ENCODE measurements at regions not wholly inside any gene's neighbourhood (a gene's known extent, or its start where the extent isn't known, plus 50 kb on each side); places are given as distances from the start of the nearest gene placed in this dataset.

DNA sequence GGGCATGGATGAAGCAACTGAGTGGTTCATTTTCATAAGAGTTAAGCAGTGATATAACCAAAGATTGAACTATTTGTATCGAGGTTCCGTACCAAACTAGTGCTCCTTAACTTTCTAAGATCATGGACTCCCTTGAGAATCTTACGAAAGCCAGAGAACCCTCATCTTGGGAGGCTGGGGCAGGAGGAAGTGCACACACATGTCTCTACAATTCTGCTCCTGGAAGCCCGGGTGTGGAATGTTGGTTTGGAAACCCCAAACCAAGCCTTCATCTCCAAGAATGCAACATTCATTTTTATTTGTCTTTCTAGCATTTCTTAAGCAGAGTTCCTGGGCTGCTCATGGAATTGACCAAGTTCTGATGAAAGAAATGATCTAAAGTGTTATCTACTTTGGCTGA, 215.0 kb upstream of the PRNP start (continued):
- no peak for TF ChIP-seq TCF7L2 (IDR thresholded peaks at IDR 0.05; ENCODE audit: borderline replicate concordance, extremely low read depth, insufficient read depth, insufficient read length)
- TF ChIP-seq CEBPB (IDR thresholded peaks at IDR 0.05; ENCODE audit: low read depth) = no peak

DNA sequence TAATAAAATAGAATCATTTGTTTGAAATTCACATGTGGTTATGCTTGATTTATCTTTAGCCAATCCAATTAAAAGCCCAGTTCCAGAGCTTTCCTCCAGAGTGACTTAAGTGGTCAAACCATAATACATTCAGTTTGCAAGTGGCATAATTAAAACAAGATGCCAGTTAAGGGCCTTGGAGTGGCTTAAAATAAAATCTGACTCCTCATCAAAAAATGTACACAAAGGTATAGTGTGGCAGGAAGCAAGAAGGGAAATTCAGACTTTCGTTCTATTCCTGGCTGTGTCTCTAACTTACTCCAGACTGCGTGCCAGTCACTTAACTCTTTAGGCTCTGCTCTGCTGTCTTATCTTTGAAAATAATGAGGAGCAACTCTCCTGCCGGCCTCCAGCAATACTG, 215.9 kb upstream of the PRNP start:
- Histone ChIP-seq H3K4me2 (ENCODE audit: low read length) (no peak overlapping the region), H3K36me3 (ENCODE audit: control insufficient read depth in 1 of 2, insufficient read depth in 2 of 2, low read length in 2 of 2) (no peaks in the 10 kb centered on the region), H3K79me2 (ENCODE audit: insufficient read depth, low read length) (no peaks in the 10 kb centered on the region), H3K9me3 (ENCODE audit: control insufficient read depth in 1 of 2, insufficient read depth in 1 of 2, low read depth in 1 of 2, low read length in 2 of 2) (no peaks in the 10 kb centered on the region), H3K27me3 (ENCODE audit: insufficient read depth, low read length) (no peaks in the 10 kb centered on the region), H4K20me1 (ENCODE audit: insufficient read depth) (no peaks in the 10 kb centered on the region), H3K9me2 (ENCODE audit: insufficient read depth) (no peaks in the 10 kb centered on the region), H2AFZ (ENCODE audit: low read depth, low read length, poor library complexity, severe bottlenecking) (no peak overlapping the region), H3K9ac (ENCODE audit: low read length) (no peak overlapping the region), H3K27ac (ENCODE audit: low read depth, low read length) (no peak overlapping the region), H3K4me3 (replicated peaks in 1 of 2; ENCODE audit: low read depth in 1 of 2, low read length in 2 of 2) (no peak overlapping the region), H3K4me1 (ENCODE audit: control insufficient read depth in 1 of 2, insufficient read depth in 2 of 2, low read length in 2 of 2) (no peaks in the 10 kb centered on the region)
- RAD21 ChIA-PET (ENCODE audit: low non-redundant PET in 1 of 2, low total read pairs in 2 of 2, uncharacterized antibody in 2 of 2, unreplicated experiment in 2 of 2) = no interaction called here
- BruUV-seq (replicated peaks) = no TSS peak
- TF ChIP-seq ZFX (IDR thresholded peaks at IDR 0.05) (no peak), POLR2A (IDR thresholded peaks at IDR 0.05; ENCODE audit: borderline replicate concordance, extremely low read depth, insufficient read depth, insufficient read length) (no peak), TCF7L2 (IDR thresholded peaks at IDR 0.05; ENCODE audit: borderline replicate concordance, extremely low read depth, insufficient read depth, insufficient read length) (no peak), SRF (IDR thresholded peaks at IDR 0.05; ENCODE audit: low read depth) (no peak), FOSL1 (IDR thresholded peaks at IDR 0.05; ENCODE audit: low read depth) (no peak), SP1 (IDR thresholded peaks at IDR 0.05; ENCODE audit: low read depth) (no peak), EGR1 (IDR thresholded peaks at IDR 0.05; ENCODE audit: low read depth) (no peak), YY1 (IDR thresholded peaks at IDR 0.05; ENCODE audit: extremely low read depth, insufficient replicate concordance, low read depth, low read length) (no peak), POLR2AphosphoS5 (IDR thresholded peaks at IDR 0.05; ENCODE audit: low read depth, low read length) (no peak), RAD21 (IDR thresholded peaks at IDR 0.05; ENCODE audit: low read depth) (no peak), ELF1 (IDR thresholded peaks at IDR 0.05; ENCODE audit: borderline replicate concordance, low read depth) (no peak), JUND (IDR thresholded peaks at IDR 0.05) (no peak), ZNF274 (IDR thresholded peaks at IDR 0.05; ENCODE audit: low read depth, low read length) (no peak), CEBPB (IDR thresholded peaks at IDR 0.05; ENCODE audit: low read depth) (no peak), SIN3A (IDR thresholded peaks at IDR 0.05; ENCODE audit: low read depth) (no peak), EZH2 (IDR thresholded peaks at IDR 0.05) (no peak)
- TF ChIP-seq, protein P1, sequence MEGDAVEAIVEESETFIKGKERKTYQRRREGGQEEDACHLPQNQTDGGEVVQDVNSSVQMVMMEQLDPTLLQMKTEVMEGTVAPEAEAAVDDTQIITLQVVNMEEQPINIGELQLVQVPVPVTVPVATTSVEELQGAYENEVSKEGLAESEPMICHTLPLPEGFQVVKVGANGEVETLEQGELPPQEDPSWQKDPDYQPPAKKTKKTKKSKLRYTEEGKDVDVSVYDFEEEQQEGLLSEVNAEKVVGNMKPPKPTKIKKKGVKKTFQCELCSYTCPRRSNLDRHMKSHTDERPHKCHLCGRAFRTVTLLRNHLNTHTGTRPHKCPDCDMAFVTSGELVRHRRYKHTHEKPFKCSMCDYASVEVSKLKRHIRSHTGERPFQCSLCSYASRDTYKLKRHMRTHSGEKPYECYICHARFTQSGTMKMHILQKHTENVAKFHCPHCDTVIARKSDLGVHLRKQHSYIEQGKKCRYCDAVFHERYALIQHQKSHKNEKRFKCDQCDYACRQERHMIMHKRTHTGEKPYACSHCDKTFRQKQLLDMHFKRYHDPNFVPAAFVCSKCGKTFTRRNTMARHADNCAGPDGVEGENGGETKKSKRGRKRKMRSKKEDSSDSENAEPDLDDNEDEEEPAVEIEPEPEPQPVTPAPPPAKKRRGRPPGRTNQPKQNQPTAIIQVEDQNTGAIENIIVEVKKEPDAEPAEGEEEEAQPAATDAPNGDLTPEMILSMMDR (IDR thresholded peaks at IDR 0.05 in 2 of 3, conservative IDR thresholded peaks at IDR 0.05 in 1 of 3; ENCODE audit: borderline replicate concordance in 1 of 3, insufficient read depth in 1 of 3, low read depth in 2 of 3, low read length in 2 of 3) = no peak
- TF ChIP-seq, protein P2, sequence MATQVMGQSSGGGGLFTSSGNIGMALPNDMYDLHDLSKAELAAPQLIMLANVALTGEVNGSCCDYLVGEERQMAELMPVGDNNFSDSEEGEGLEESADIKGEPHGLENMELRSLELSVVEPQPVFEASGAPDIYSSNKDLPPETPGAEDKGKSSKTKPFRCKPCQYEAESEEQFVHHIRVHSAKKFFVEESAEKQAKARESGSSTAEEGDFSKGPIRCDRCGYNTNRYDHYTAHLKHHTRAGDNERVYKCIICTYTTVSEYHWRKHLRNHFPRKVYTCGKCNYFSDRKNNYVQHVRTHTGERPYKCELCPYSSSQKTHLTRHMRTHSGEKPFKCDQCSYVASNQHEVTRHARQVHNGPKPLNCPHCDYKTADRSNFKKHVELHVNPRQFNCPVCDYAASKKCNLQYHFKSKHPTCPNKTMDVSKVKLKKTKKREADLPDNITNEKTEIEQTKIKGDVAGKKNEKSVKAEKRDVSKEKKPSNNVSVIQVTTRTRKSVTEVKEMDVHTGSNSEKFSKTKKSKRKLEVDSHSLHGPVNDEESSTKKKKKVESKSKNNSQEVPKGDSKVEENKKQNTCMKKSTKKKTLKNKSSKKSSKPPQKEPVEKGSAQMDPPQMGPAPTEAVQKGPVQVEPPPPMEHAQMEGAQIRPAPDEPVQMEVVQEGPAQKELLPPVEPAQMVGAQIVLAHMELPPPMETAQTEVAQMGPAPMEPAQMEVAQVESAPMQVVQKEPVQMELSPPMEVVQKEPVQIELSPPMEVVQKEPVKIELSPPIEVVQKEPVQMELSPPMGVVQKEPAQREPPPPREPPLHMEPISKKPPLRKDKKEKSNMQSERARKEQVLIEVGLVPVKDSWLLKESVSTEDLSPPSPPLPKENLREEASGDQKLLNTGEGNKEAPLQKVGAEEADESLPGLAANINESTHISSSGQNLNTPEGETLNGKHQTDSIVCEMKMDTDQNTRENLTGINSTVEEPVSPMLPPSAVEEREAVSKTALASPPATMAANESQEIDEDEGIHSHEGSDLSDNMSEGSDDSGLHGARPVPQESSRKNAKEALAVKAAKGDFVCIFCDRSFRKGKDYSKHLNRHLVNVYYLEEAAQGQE (IDR thresholded peaks at IDR 0.05; ENCODE audit: low read depth) = no peak
- TF ChIP-seq, protein P3, sequence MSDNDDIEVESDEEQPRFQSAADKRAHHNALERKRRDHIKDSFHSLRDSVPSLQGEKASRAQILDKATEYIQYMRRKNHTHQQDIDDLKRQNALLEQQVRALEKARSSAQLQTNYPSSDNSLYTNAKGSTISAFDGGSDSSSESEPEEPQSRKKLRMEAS (IDR thresholded peaks at IDR 0.05) = no peak
- TF ChIP-seq, protein P4, sequence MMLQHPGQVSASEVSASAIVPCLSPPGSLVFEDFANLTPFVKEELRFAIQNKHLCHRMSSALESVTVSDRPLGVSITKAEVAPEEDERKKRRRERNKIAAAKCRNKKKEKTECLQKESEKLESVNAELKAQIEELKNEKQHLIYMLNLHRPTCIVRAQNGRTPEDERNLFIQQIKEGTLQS (IDR thresholded peaks at IDR 0.05) = no peak
- POLR2A ChIA-PET = no interaction called here
- DNase-seq (ENCODE audit: low read depth, low spot score) (no peak), ATAC-seq (no peak)
- CTCF ChIA-PET = no interaction called here
- intact Hi-C loops (cut with micrococcal nuclease) = no loop called here
